Lung (tissue), 11 donors: ENCODE measurements at regions not wholly inside any gene's neighbourhood (a gene's known extent, or its start where the extent isn't known, plus 50 kb on each side); places are given as distances from the start of the nearest gene placed in this dataset.

Experiments
- ATAC-seq: fragments of 200-7000 bp; cut with Tn5 transposase; one replicate; pipeline ENCODE4 v1.9.1; 2020; ENCODE audit warnings: moderate number of reproducible peaks; ENCODE audit not compliant: insufficient read depth, low FRiP score
- DNase-seq, 3 donors: peaks; one replicate each; pipeline ENCODE4 v3.0.0-alpha.2; 2013 to 2017
- H3K27ac ChIP-seq, 2 donors: one replicate each; pipeline ENCODE4 v1.5.1; 2013; ENCODE audit warnings: mild to moderate bottlenecking in 2 of 2, moderate library complexity in 2 of 2, control low read depth in 1 of 2, inconsistent platforms in 1 of 2, low read depth in 1 of 2, low read length in 1 of 2
- H3K27me3 ChIP-seq, 3 donors: one replicate each; pipeline ENCODE4 v1.5.1; 2013; ENCODE audit warnings: low read length in 2 of 3; ENCODE audit not compliant: control insufficient read depth in 3 of 3, insufficient read depth in 3 of 3
- H3K36me3 ChIP-seq, 4 donors: one replicate each; pipeline ENCODE4 v1.5.1; 2013; ENCODE audit warnings: low read length in 4 of 4, mild to moderate bottlenecking in 1 of 4, moderate library complexity in 1 of 4; ENCODE audit not compliant: control insufficient read depth in 4 of 4, insufficient read depth in 4 of 4
- H3K4me1 ChIP-seq, 5 donors: one replicate each; pipeline ENCODE4 v1.5.1; 2013; ENCODE audit warnings: low read length in 5 of 5, mild to moderate bottlenecking in 2 of 5, moderate library complexity in 1 of 5; ENCODE audit not compliant: control insufficient read depth in 5 of 5, insufficient read depth in 5 of 5
- H3K4me3 ChIP-seq: one replicate; pipeline ENCODE4 v1.5.1; 2013; ENCODE audit warnings: mild to moderate bottlenecking, control low read depth, moderate library complexity
- H3K9ac ChIP-seq, 2 donors: one replicate each; pipeline ENCODE4 v1.5.1; 2013; ENCODE audit warnings: low read length in 2 of 2, control low read depth in 1 of 2; ENCODE audit not compliant: insufficient read depth in 1 of 2
- H3K9me3 ChIP-seq, 4 donors: one replicate each; pipeline ENCODE4 v1.5.1; 2013; ENCODE audit warnings: low read length in 3 of 4, mild to moderate bottlenecking in 1 of 4, moderate library complexity in 1 of 4; ENCODE audit not compliant: control insufficient read depth in 4 of 4, insufficient read depth in 3 of 4
- whole genome bisulfite sequencing, 2 donors: extraction: QIAGEN DNeasy Blood & Tissue Kit; methylation state at CpG; one replicate each; pipeline ENCODE4 v1.1.7; 2013; 5-methylcytosine and 5-hydroxymethylcytosine counted together
- TF ChIP-seq, protein P1 (sequence below): IDR thresholded peaks from 2 replicates; pipeline ENCODE4 v1.5.1; 2012; ENCODE audit warnings: mild to moderate bottlenecking; ENCODE audit errors: control extremely low read depth, extremely low read depth
- donor health status: control.
- donor health status: control.
- donor health status: Bipolar disorder and iron deficiency.
- donor health status: healthy.
- donor health status: DM: yes; HTN: yes; CAD: no.

DNA sequence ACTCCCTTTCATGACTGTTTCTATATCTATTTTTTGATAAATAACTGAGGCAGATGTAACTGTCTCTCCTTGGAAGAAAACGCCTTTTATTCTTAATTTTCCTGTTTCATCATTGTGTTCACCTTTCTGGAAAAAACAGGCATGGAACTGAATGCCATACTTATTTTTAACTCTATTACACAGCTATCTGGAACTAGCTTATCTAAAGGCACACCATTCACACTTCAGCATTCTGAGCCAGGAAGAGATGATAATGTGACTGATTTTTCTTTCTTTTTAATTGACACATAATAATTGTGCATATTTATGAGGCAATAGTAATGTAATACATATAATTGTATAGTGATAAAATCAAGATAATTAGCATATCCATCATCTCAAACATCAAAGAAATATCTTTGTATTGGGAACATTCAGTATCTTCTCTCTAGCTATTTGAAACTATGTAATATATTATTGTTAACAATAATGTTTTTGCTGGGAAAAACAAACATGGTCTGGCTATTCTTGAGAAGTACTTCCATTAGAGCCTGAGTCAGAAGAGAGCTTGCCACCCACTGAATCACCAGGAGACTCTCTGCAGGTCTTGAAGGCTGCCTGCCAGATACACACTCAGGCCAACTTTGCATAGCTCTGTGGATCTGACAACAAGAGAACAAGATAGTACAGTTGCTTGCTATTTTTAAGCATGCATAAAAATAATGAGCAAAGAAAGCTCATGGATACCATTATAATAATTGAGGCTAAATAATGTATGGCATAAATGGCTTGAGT is 501.0 kb upstream of the EDIL3 start:
- WGBS, 2 donors, result 70 to 86% methylated on average over 1 of the region's 1 CpG
- no peaks in the 10 kb centered on the region for H3K36me3 ChIP-seq
- no peak overlapping the region for H3K9ac ChIP-seq
- peaks cover 0 to 4% (median 0%) of the 10 kb centered on the region in 5 donors for H3K4me1 ChIP-seq
- TF ChIP-seq, protein P1, sequence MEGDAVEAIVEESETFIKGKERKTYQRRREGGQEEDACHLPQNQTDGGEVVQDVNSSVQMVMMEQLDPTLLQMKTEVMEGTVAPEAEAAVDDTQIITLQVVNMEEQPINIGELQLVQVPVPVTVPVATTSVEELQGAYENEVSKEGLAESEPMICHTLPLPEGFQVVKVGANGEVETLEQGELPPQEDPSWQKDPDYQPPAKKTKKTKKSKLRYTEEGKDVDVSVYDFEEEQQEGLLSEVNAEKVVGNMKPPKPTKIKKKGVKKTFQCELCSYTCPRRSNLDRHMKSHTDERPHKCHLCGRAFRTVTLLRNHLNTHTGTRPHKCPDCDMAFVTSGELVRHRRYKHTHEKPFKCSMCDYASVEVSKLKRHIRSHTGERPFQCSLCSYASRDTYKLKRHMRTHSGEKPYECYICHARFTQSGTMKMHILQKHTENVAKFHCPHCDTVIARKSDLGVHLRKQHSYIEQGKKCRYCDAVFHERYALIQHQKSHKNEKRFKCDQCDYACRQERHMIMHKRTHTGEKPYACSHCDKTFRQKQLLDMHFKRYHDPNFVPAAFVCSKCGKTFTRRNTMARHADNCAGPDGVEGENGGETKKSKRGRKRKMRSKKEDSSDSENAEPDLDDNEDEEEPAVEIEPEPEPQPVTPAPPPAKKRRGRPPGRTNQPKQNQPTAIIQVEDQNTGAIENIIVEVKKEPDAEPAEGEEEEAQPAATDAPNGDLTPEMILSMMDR, result no peak
- ATAC-seq (no peak), DNase-seq (no peak)
- H3K27ac ChIP-seq, result peak overlapping the region in 1 of 2 donors; percentile 53
- no peaks in the 10 kb centered on the region for H3K27me3 ChIP-seq
- H3K4me3 ChIP-seq, result no peak overlapping the region
- no peaks in the 10 kb centered on the region for H3K9me3 ChIP-seq

DNA sequence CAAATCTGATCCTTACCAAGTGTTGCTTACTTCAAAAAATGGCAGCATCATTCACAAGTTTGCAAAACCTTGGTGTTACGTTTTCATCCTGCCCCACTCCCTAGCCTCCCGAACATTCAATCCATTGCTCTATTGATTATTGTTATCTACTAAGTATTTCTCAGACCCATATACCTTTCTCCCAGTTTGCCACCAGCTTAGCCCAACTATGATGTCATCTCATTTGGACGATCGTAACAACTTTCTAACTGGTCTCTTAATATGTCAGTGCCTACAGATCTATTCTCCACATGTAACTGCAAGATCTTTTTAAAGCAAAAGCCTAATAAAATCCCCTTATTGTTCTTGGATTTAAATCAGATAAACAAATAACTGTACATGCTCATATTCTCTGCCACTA is 497.1 kb upstream of the EDIL3 start:
- Histone ChIP-seq H3K9me3 (no peaks in the 10 kb centered on the region), H3K4me1 (peaks cover 0 to 4% (median 0%) of the 10 kb centered on the region in 5 donors), H3K4me3 (no peak overlapping the region), H3K36me3 (no peaks in the 10 kb centered on the region), H3K9ac (no peak overlapping the region), H3K27ac (no peak overlapping the region), H3K27me3 (no peaks in the 10 kb centered on the region)
- no peak for ATAC-seq
- no peak for DNase-seq
- TF ChIP-seq, protein P1, result no peak
- 82 to 87% methylated on average over 4 of the region's 4 CpGs for WGBS, 2 donors

DNA sequence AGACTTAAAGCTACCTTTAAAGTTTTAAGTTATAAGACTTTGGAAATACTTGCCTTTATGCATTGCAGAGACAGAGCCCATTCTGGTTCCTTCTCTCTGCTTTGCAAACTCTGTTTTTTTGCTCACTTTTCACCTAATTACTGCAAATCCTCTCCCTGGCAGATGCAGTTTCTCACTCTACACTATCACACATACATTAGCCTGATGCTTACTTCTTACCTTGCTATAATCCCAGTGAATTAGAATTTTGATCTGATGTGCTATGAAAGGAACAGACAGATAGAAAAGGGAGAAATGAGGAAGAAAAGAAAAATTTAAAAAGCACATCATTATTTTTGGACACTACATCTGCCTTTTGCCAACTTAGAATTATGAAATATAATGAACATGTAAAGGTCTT is 489.5 kb upstream of the EDIL3 start:
- no peak overlapping the region for H3K4me3 ChIP-seq
- peaks cover 0 to 15% (median 2%) of the 10 kb centered on the region in 5 donors for H3K4me1 ChIP-seq
- H3K27me3 ChIP-seq, result no peaks in the 10 kb centered on the region
- TF ChIP-seq, protein P1, result no peak
- H3K9me3 ChIP-seq, result no peaks in the 10 kb centered on the region
- DNase-seq (peak in 2 of 3 donors; percentile 83 to 88), ATAC-seq (no peak)
- H3K27ac ChIP-seq, result no peak overlapping the region
- H3K36me3 ChIP-seq, result no peaks in the 10 kb centered on the region
- no peak overlapping the region for H3K9ac ChIP-seq
